ENCODE measurements at regions not wholly inside any gene's neighbourhood (a gene's known extent, or its start where the extent isn't known, plus 50 kb on each side); places are given as distances from the start of the nearest gene placed in this dataset.
"Not testable (repeated sequence)": the region's sequence is repeated elsewhere in the genome, so short reads cannot be mapped to it uniquely, and the experiment has no call there.

DNA sequence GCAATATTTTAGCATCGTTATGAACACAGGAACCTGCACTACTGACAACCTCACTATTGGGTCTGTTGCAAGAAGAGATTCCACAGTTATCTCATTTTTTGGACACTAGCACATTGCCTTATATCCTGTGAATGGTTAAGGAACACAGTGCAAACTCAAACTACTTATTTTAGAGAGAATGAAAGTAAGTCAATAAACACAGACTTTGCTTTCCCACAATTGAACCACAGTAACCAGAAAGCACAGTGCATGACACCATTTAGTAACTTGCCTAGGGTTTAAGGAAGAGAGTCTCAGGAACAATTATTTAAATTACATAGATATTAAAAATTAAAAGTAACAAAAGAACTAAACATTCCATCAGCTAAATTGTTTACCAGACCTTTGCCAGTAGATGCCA lies 468.8 kb downstream of the ZWINT start:
- no peak for DNase-seq

GRCh38 chr10:55881588-55881987 lies 479.5 kb downstream of the ZWINT start:
- DNase-seq, result no peak

- no peak for DNase-seq
Observed at GRCh38 chr10:55873485-55873884, 487.6 kb downstream of the ZWINT start.

DNA sequence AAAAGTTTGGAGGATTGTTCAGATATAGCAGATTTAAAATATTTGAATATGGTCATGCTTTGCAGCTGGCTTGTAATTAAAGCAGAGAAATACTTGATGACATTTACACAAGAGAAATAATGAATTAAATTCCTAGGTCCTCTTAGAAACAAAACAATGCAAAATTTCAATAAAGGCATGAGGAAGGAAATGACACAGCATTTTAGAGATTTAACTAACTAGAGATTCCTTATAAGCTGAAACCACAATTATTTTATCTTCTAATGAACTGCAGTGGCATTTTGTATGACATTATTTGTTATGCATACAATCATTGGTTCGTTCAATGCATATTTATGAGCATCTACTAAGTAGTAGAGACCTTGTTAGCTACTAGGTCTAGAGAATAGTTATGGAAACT lies 490.9 kb downstream of the ZWINT start:
- no peak for DNase-seq

DNA sequence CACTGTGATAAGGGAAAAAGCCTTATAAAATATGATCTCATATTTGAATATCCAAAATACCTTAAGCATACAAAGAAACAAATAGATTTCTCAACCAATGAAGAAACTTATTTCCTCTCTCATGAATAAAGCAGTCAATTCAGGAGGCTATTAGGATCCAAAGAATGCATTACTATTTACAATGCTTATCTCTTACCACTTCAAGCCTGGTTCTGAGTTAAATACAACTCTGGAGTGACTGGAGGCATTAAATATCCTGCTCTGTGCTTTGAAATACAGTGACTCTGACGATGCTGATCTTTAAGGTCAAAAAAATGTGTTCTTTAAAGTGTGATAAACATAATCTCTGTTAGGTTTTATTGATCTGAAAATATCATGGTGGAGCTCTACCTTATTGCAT lies 493.2 kb downstream of the ZWINT start:
- no peak for DNase-seq

DNA sequence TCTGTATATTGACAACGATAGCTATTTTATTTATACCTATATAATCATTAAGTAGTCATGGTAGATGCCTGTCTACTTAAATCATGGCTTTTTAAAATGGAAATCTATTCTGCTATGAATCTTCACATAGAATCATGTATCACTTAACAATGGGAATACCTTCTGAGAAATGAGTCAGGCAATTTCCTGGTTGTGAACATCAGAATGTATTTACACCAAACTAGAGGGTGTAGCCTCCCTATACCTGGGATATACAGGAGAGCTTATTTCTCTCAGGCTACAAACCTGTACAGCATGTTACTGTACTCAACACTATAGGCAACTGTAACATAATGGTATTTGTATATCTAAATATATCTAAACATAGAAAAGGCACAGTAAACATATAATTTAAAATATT lies 502.3 kb downstream of the ZWINT start:
- no peak for DNase-seq

DNA sequence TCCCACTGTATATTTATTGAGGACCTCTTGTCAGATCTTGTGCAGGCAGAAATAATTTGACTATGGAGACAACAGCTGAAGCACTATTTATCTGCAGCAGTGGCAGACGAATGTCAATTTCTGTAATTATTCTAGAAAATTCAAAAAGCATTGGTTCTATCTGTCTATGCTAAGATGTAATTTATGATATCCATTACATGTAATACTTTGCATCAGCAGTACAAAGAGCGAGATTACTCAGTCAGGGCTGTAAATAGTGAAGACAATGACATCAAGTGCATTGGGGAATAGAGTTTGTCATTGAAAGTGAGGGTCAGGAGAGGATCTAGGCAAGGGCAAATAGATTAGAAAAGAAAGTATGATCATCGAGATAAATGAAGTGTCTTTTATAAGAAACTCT lies 508.2 kb downstream of the ZWINT start:
- DNase-seq, result no peak

GRCh38 chr10:55837273-55837672 lies 523.8 kb downstream of the ZWINT start:
- DNase-seq, result no peak

GRCh38 chr10:55822096-55822495 lies 539.0 kb downstream of the ZWINT start:
- no peak for DNase-seq

DNA sequence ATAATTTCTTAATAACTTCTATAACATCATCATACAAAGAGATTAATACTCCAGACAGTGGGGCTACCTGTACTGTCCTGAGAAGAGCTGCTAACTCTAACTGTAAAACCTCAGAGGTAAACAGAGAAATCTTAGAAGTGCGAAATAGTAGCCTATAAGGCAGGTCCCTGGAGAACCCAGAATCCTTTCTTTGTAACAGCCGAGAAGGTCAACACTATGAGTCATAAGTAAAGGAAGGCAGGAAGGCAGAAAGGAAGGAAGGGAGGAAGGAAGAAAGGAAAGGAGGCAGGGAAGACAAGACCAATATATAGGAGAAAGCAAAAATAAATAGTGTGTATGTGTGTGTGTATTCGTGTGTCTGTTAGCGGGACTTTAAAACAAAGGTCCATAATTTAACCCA lies 540.6 kb downstream of the ZWINT start:
- no peak for DNase-seq

DNA sequence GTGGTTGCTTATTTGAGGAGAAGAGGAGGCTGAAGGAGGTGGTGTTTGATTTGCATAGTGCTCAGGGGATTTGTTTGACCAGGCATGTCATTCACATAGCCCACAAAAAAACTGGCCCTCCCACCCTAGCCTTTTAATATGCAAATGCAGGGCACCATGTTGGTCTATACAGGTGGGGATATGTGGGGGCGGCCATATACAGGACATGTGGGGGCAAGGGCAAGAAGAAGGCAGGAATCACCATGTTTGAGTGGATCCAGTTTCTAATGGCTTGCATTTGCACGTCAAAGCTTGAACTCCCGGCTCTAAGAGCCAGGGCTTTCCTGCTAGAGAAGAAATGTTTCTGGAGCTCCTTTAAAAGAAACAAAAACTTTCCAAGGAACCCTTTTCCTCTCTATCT lies 541.0 kb downstream of the ZWINT start:
- DNase-seq, result no peak

GRCh38 chr10:55813451-55814170 lies 547.4 kb downstream of the ZWINT start:
- no peak for DNase-seq

GRCh38 chr10:55803055-55803454 lies 558.0 kb downstream of the ZWINT start:
- no peak for DNase-seq

DNA sequence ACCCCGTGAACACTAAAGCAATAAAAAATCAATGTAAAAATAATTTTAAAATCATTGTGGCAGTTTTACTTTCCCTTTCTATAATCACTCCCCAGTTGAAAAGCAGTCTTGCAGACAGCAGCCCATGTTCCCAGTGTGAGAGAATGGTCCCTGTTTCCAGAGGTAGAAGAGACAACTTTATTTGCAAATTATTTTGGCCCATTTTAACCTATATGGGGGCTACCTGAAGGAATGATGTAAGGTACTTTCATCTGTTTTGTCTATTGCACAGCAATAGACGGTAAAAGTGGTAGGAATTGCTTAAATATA lies 559.8 kb downstream of the ZWINT start:
- DNase-seq, result no peak

DNA sequence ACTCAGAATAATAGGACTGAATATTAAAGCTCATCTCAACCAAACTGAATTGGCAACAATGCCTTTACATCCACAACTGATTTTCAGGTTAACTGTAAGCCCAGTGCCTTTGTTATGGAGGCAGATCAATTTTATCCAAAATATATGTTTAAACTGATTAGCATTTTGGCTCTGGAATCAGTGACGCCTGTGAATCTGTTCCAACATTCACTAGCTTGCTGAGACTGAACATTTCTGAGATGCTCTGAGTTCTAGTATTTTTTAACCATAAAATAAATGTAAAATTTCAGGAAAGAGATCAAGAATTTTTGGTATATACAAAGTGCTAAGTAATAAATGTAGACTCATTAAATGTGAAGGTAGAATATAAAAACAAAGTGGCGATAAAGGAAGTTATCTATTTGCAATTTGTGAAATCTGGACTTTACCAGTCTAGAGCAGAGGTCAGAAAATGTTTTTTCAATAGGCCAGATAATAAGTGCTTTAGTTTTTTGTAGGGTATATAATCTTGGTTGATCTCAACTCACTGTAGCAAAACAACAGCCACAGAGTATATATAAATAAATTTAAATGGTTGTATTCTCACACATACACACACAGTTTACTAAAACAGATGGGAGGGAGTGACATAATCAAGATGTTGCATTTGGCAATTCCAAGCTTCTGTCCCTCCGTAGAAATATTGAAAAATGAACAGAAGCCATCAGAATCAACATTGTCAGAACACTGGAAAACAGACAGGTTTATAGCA lies 560.3 kb downstream of the ZWINT start:
- DNase-seq, result no peak

- DNase-seq, result no peak
Observed at GRCh38 chr10:55793024-55793423, 568.0 kb downstream of the ZWINT start.

- DNase-seq, result not testable (repeated sequence)
Observed at GRCh38 chr10:55790276-55790675, 570.8 kb downstream of the ZWINT start.

GRCh38 chr10:55786461-55787050 lies 574.5 kb downstream of the ZWINT start:
- DNase-seq, result no peak

DNA sequence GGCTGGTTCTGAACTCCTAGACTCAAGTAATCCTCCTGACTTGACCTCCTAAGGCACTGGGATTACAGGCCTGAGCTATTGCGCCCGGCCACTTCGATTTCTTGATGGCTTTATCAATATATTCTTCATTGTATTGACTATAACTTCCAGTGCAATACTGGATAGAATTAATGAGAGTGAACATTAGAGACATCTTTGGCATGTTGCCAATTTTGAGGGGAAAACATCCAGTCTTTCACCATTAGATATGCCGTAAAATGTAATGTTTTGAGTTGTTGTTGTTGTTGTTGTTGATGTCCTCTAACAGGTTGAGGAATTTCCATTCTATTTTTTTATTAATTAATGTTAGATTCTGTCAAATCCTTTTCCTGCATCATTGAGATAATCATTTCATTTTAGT lies 578.9 kb downstream of the ZWINT start:
- no peak for DNase-seq

DNA sequence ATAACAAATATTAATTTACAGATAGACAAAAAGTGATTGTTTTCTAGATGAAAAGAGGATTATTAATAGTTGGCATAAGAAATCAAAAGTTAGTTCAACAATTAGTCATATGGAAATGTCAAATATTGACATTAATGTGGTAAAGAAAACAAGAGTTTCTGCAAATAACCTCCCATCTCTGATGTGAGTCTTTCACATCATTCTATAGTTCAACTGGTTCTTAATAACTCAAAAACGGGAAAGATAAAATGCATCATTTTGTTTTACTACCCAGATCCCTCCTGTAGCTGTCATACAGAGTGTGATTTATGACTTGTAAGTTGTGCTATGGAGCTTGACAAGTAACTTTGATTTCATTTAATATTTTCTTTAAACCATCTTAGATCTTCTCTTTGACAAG lies 594.8 kb downstream of the ZWINT start:
- no peak for DNase-seq

DNA sequence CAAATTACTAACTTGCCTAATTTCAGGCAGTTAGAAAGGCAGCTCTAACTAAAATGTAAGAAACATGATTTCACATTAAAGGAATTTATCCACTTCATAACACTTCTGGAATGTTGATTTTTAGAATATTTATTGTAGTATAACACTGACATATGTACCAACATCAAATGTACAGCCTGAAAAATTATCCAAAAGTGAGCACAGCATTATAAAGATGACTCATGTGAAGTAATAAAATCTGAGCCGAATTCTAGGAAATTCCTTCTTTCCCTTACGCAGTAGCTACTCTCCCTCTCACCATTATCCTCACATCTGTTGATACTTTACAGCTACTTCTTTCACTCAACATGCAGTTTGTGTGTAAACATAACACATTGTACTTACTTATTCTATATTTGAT lies 610.6 kb downstream of the ZWINT start:
- DNase-seq, result no peak

DNA sequence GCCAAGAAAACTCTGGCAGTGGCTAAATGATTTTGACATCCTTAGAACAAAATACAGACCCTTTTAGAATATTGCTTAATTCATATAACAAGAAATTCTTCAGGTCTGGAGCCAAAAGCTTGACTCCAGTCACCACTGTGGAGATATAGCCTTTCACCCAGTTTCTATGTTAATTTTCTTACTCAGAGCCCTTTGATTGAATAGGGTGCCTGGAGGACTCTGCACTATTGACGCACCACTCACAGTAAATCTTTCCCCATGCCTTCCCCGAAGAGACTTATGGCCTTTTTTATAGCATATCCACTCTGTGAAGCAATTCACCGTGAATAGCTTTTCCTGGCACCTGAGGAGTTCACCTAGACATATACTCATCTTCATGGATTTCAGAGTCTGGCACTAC lies 613.8 kb downstream of the ZWINT start:
- DNase-seq, result no peak

- no peak for DNase-seq
Observed at GRCh38 chr10:55746002-55746401, 615.1 kb downstream of the ZWINT start.

GRCh38 chr10:55742487-55742886 lies 618.6 kb downstream of the ZWINT start:
- no peak for DNase-seq

DNA sequence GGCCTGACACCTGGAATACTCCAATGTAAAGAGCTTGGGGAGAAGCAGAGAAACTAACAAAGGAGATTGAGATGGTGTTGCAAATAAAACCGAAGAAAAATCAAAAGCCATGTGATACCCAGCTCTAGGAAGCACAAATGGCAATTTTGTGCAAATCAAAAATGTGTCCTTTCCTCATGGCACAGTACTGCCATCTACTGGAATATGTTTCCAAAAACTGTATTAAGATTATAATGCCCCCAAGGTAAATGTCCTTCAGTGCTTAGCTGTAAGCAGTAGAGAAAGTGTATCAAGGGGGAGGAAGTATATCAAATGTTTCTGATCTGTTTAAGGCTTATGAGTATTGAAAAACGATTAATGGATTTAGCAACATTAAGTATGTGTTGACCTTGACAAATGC lies 620.3 kb downstream of the ZWINT start:
- not testable (repeated sequence) for DNase-seq

All from CD4-positive, alpha-beta T cell treated with Interferon alpha-2 for 1 hour (primary cell).